HL-60/S4 treated with phorbol 12-myristate 13-acetate at 8.2 ng/mL for 4 days and 3 days (cell line): ENCODE measurements at regions not wholly inside any gene's neighbourhood (a gene's known extent, or its start where the extent isn't known, plus 50 kb on each side); places are given as distances from the start of the nearest gene placed in this dataset.
"Not testable (repeated sequence)": the region's sequence is repeated elsewhere in the genome, so short reads cannot be mapped to it uniquely, and the experiment has no call there.

Source experiments
- in situ Hi-C: fragments of 300-500 bp; cut with MboI; formaldehyde crosslinking; loops from 2 replicates; pipeline ENCODE4 v1.15.0; 2022; ENCODE audit warnings: low sequenced_read_pairs

DNA sequence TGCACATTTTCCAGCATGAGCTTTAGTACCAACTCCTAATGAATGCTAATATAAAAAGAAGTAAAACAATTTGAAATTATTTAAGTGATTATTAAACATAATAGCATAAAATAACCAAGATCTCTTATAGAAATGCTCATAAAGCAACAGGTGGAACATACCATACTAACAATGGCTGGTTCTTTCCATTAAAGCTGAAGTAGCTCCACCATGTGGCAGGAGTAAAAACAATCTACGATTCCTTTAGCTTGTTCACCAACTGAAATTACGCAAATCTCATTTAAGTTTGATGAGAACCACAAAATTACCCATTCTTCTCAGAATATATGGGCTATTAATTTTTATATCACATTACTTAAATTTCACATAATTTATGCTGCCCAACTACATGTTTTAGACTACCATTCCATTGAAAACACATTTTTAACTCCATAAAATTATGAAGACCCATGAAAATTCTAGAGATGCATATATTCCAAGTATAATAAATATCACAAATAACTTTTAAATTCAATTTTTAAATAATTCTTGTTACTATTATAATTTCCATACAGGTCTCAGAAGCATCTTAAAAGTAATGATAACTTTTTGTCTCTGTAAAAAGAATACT lies 213.6 kb downstream of the DAD1 start:
- in situ Hi-C loops: loop anchor here (25.0 kb wide), 1 partner anchor 287 kb away; no protein-coding TSS in a partner anchor

DNA sequence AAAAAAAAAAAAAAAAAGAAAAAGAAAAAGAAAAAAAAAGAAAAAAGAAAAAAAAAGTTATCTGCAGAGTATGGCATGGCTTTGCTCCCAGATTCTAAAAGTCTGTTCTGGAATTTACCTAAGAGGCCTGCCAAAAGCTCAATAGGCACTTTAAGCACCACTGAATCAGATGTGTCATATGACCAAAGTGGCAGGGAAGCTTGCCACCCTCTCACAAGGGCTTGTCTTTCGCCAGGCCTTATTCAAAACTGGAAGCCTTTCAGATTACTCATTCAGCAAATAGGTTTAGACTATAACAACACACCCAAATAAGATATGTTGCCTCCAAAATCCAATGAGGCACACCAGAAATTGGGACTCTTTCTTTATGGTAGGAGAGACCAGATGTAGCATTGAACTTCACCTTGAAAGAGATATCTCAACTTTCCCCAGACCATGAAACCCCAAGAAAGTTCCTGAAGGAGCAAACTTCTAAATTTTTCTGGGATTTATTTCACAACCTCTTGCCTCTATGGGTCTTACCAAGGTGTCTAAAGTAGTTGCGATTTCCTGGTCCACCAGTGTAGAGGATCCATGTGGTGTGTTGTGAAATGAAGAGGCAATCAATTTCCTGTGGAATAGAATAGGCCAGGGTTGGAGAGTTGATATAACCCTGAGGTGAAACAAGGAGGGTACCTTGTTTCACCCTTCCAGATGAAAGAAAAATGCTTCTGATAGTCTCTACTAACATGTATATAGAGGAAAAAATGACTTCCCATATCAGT lies 218.8 kb downstream of the DAD1 start:
- in situ Hi-C loops: no loop called here

DNA sequence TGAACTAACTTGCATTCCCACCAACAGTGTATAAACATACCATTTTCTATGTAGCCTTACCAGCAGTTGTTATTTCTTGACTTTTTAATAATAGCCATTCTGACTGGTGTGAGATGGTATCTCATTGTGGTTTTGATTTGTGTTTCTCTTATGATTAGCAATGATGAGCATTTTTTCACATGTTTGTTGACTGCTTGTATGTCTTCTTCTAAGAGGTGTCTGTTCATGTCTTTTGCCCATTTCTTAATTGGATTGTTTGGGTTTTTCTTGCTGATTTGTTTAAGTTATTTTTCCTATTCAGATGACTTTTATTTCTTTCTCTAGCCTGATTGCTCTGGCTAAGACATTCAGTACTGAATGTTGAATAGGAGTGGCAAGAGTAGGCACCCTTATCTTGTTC lies 230.3 kb downstream of the DAD1 start:
- in situ Hi-C loops: no loop called here

DNA sequence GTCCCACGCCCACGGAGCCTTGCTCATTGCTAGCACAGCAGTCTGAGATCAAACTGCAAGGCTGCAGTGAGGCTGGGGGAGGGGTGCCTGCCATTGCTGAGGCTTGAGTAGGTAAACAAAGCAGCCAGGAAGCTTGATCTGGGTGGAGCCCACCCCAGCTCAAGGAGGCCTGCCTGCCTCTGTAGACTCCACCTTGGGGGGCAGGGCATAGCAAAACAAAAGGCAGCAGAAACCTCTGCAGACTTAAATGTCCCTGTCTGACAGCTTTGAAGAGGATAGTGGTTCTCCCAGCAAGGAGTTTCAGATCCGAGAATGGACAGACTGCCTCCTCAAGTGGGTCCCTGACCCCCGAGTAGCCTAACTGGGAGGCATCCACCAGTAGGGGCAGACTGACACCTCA lies 239.7 kb downstream of the DAD1 start:
- in situ Hi-C loops: not testable (repeated sequence)

DNA sequence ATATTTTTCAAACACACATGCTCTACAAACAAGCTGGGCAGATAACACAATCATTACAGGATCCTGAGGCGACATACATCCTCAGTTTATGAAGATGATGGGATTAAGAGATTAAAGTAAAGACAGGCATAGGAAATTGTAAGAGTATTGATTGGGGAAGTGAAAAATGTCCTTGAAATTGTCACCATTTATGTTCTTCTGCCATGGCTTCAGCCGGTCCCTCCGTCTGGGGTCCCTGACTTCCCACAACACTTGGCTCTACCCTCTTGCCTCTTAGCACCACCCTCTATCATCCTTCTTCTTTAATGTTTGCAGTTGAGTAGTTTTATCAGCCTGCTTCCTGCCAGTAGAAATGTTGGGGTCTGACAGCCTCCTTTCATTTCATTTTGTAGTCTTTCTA lies 244.4 kb downstream of the DAD1 start:
- in situ Hi-C loops: no loop called here

DNA sequence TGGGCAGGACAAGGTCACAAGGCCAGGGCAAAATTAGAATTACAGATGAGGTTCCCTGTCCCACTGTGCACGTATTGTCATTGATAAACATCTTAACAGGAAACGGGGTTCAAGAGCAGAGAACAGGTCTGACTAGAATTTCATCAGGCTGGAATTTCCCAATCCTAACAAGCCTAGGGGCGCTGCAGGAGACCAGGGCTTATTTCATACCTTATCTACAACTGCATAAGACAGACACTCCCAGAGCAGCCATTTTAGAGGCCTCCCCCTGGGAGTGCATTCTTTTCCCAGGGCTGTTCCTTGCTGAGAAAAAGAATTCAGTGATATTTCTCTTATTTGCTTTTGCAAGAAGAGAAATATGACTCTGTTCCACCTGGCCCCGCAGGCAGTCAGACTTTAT lies 244.8 kb downstream of the DAD1 start:
- in situ Hi-C loops: not testable (repeated sequence)

DNA sequence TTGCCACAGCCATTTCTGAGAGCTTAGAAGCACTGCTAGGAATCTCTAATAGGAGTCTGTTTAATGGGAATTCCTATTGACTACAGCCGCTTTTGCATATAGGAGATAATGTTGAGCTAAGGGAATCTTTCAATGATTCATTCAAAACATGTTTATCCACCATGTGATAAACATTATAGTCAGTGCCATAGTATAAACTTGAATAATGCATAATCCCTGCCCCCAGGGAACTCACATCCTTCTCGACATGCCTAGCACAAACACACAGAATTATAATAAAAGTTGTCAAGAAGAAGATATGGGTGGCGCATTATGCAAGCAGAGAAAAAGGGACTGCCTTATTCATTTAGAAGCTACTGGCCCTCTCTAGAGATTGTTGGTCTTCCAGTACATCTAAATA lies 248.0 kb downstream of the DAD1 start:
- in situ Hi-C loops: no loop called here

DNA sequence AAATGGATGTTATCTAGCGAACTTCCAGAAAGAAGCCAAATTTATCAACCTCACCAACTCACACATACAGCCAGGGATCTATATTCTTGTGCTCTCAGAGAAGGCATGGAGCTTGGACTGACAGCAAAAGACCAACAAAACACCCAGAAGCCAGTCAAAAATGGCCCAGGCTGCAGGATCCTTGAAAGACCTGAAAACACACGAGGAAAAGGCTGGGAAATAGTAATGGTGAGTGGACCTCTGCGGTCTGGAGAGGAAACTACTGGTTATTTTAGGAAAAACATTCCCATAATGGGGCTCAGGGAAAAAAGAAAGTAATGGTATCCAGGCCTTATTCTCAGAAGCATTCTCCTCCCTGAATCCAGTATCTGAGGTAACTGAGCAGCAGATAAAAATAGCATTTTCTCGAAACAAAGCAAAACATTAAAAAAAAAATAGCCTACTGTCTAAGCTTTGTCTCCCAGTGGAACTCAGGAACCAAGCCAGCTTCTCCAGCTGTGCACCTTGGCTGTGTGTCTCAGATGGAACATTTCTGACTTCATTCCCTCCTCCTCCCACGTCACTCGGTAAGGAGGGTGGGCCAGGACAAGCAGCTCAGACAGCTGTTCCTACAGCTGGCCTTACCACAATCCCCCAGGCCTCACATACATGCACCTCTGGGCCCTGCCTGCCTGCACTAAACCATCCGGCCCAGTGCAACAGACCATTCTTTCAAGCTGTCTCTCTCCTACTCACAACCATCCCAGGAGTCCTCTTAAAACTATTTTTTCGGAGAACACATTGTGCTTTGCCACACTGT lies 249.9 kb downstream of the DAD1 start:
- in situ Hi-C loops: no loop called here

DNA sequence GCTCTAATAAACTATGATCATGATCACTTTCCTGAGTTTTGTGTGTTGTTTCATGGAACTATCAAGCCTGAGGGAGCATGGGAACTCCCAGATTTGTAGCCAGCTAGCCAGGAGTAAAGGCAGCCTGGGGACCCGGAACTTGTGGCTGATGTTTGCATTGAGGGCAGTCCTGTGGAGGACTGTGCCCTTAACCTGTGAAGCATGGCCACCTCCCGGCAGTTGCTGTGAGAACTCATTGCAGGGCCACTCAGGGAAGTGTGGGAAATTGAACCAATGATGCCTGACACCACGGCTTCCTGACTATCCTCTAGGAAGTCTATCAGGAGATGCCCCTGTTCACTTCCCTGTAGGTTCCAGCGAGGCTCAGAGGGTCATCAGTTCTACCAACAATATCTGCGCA lies 250.6 kb downstream of the DAD1 start:
- in situ Hi-C loops: no loop called here

DNA sequence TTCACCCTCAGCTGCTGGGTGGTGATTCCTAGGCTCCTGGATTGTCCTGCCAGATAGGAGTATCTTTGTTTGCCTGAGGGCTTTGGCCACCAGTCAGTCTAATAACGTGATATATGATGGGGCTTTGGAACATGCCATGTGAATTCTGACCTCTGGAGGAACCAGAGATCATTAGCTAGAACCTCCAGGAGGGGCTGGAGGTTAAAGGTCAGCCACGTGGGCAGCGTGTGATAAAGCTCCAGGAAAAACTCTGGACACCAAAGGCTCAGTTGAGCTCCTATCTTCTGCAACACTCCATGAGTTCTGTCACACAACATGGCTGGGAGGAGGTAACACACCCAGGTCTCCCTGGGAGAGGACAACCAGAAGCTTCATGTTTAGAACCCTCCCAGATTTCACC lies 251.1 kb downstream of the DAD1 start:
- in situ Hi-C loops: no loop called here

DNA sequence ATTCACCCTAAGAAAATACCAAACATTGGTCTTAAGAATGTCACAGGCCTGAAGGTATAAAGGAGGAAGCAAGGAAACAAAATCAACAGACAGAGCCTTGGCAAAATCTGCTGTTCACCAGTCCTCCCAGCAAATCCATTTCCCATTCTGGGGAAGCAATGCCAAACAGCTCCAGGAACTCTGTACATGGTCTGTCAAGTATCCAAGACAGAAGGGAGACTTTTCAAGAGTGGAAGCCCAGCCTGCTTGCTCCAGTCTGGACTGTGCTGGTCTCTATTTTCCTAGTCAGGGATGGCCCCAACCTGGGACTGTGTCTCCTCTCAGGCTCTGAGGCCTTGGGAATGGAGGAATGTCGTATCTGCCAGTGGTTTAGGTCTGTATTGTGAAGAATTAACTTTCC lies 251.5 kb downstream of the DAD1 start:
- in situ Hi-C loops: no loop called here

DNA sequence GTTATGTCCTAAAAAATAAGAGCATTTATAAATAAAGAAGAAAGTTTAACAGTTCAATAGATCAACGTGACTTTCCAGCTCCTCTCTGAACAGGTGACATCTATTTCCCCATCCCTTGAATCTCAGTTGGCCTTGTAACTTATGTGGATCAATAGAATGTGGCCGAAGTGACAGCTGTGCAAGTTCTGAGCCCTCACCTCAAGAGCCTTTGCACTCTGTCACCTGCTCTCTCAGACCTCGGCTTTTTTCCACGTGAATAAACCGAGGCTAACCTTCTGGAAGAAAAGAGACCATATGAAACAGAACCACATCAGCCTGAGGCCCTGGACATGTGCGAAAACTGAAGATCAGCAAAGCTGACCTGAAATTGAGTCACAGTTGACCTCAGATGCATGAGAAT lies 253.0 kb downstream of the DAD1 start:
- in situ Hi-C loops: no loop called here

DNA sequence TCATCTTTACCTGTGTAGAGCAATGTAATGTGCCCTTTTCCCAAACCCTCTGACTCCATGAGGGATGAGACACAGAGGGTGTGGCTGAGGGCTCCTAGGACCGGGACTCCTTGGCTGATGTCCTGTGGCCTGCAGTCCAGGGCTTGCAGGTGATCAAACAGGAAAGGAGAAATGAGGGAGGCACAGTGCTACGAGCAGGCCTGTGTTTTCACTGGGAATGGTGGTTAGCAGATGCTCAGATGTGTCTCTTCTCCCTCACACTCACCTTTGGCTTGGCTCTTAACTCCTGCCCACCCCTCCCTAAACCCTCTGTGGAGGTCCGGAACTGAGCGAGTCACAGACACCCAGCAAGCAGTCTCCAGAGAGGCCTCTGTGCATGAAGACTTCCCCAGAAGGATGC lies 254.4 kb downstream of the DAD1 start:
- in situ Hi-C loops: no loop called here

DNA sequence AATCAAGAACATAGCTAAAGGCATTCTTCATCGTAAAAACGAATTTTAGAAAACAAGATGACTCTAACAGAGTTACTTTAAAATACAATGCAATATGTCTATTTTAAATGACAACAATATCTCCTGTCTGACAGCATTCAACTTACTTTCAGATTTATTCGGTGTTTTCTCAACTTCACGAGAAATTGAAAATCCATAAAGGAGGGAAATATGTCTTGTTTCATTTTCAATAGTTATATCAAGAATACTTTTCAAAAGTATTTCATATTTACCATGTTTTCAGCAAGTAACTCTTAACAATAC lies 254.8 kb downstream of the DAD1 start:
- in situ Hi-C loops: no loop called here

DNA sequence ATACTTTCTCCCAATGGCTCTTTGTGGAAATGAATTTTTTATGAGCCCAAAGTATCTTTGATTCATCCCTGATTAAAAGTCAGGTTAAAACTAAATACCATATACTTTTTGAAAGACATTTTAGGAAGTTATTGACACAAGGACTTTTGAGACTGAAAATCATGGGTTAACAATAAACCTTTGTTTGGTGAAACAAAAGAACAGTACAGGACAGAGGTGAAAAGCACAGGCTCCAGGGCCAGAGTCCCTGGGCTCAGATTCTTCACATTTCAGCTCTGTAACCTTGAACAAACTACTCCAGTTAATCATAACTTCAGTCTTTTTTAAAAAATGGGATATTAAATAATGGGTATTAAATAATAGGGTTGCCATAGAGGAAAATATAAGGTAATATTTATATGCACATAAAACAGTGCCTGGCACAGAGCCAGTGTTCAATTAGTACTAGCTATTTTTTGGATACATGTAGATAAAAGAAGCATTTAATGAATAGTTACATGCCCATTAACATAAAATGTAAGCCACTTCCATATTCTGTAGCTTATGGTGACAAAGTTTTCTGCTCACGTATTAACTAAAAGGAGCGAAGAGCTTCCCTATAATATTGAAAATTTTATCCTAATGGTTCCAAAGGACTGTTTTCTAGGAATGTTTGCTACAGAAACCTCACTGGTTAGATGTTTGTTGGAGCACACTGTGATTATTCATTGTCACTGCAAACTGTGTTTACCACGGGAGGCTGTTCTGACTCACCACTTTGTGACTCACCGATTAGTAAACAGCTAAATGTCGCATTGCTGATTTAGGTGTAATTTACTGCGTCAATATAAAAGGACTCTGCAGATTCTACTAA lies 255.4 kb downstream of the DAD1 start:
- in situ Hi-C loops: no loop called here

DNA sequence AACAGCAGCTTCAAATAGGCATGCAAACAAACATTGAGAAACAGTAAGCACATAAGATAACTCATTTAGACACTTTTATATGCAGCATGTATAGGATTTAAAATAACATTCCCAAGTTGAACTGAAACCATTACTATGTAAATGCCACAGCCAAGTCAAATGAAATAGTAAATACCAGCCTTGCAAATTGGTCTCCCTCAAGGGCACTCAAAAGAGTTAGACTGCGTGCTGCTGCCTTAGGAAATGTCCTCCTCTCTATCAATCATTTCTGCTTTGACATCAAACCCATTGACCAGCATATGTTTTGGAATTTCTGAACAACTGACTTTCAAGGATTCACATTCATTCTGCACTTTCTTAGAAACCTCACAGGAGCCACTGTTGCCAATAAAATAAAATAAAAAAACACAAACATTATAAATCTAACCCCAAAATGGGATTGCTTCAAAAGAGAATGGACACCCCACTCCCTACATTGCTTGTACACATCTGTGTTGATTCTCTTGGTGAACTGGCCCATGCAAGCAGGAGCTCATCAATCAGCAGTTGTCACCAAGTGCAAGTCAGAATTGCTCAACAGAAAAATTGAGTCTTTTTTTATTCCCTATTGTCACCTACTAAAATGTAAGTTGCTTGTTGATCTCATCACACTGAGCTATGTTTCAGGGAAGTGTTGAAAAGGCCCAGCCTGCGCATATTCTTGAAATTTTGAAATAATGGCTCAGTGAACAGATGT lies 256.2 kb downstream of the DAD1 start:
- in situ Hi-C loops: no loop called here

DNA sequence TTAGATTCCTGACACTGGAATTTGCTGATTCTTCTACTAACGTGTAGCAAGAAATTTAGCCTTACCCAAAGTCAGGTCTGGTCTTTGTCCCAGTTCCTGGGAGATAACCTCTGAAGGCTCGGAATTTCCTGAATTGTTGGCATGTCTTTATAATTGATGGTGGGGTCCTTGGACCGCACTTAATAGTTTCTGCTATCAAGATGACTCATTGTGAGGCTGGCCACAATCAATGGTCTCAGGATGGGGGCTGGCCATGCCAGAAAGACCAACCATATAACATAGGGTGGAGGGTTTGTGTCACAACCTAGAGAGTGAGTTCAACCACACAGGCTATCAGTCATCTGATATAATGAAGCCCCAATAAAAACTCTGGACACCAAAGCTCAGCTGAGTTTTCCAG lies 259.7 kb downstream of the DAD1 start:
- in situ Hi-C loops: no loop called here

DNA sequence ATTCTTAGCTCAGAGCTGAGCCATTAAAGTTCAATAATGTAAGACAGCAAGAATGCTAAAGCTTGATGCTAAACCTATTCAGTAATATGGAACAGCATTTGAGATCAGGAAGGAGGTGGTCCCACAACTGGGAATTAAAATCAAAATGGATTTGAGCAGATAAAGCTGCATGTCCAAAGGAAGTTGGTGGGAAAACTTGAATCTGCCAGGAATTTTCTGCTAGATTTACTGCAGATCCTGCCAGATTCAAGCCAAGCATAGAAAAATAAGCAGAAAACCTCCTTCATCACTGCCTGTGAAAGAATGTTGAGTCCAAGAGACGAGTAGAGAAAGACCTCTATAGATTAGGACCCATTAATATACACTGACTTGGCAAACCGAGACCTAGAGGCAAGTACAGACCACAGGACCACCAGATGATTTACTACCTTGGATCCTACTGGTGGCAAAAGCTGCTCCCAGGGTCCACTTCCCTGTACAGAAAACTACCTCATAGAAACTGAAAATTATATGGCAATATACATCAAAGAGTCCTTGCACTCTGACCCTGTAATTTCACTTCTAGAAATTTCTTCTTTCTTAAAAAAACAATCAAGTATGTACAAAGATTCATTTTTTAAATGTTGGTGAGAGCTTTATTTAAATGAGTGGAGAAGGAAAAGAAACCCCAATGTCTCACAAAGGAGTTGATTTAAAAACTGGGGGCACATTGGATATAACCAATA lies 263.2 kb downstream of the DAD1 start:
- in situ Hi-C loops: no loop called here

DNA sequence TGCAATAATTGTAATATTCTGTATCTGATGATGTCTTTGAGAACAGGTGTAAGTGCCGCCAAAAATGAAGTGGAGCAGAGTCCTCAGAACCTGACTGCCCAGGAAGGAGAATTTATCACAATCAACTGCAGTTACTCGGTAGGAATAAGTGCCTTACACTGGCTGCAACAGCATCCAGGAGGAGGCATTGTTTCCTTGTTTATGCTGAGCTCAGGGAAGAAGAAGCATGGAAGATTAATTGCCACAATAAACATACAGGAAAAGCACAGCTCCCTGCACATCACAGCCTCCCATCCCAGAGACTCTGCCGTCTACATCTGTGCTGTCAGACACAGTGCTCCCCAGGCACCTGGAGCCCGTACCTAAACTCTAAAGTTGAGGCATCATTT lies 268.7 kb downstream of the DAD1 start:
- in situ Hi-C loops: loop anchor here (25.0 kb wide), 1 partner anchor 142 kb away; no protein-coding TSS in a partner anchor
